ENCODE measurements at regions not wholly inside any gene's neighbourhood (a gene's known extent, or its start where the extent isn't known, plus 50 kb on each side); places are given as distances from the start of the nearest gene placed in this dataset.

DNA sequence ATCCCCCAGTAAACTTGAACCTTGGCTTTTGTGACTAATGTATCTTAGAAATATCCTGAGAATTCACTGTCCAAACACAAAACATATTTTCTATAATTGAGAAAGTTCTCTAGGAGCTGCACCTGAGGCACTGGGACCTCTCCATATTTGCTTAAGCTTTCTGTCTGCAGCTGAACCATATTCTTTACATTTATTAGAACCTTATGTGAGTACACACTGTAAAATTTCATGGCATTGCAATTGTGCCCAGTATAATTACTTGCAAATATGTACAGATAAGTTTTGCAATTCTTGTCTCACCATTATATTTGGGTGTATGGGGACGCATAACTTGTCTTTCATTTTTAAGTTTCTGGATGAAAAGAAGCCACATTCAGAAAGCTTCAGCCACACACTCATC, 280.7 kb upstream of the KLHL1 start:
- no peak for TF ChIP-seq CTCF (IDR thresholded peaks at IDR 0.05; ENCODE audit: poor library complexity, severe bottlenecking)
- H3K9me3 ChIP-seq (ENCODE audit: severe bottlenecking) = no peaks in the 10 kb centered on the region
- no peak for ATAC-seq (ENCODE audit: low read depth)
- H3K27me3 ChIP-seq (ENCODE audit: insufficient read depth, poor library complexity, severe bottlenecking) = no peaks in the 10 kb centered on the region
- DNase-seq (ENCODE audit: low spot score) = no peak
- H3K36me3 ChIP-seq (ENCODE audit: low read depth) = no peaks in the 10 kb centered on the region
- no peaks in the 10 kb centered on the region for H3K4me1 ChIP-seq (ENCODE audit: insufficient read depth, poor library complexity, severe bottlenecking)
- no peak overlapping the region for H3K4me3 ChIP-seq (ENCODE audit: severe bottlenecking)
- no peak overlapping the region for H3K27ac ChIP-seq (ENCODE audit: poor library complexity, severe bottlenecking)

DNA sequence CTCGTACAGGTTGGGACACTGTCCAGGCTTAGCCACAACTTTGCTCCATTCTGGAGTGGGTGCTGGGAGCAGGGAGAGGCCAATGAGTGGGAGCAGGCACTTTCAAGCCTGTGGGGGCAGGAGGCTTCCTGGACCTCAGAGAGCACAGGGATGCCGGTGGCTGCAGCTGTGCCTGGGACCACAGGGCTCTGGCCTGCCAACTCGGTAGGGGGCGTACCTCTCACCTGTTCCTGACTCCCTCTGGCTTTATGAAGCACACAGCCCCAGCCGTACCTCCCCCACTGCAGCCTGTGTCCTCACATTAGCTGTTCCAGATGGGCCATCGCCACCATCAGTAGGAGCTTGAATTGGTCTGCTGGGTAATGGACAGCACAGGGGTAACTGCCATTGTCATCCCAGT, 278.7 kb upstream of the KLHL1 start:
- Histone ChIP-seq H3K4me1 (ENCODE audit: insufficient read depth, poor library complexity, severe bottlenecking) (no peaks in the 10 kb centered on the region), H3K27ac (ENCODE audit: poor library complexity, severe bottlenecking) (no peak overlapping the region), H3K4me3 (ENCODE audit: severe bottlenecking) (no peak overlapping the region), H3K36me3 (ENCODE audit: low read depth) (no peaks in the 10 kb centered on the region), H3K9me3 (ENCODE audit: severe bottlenecking) (no peaks in the 10 kb centered on the region), H3K27me3 (ENCODE audit: insufficient read depth, poor library complexity, severe bottlenecking) (no peaks in the 10 kb centered on the region)
- ATAC-seq (ENCODE audit: low read depth) = no peak
- no peak for DNase-seq (ENCODE audit: low spot score)
- TF ChIP-seq CTCF (IDR thresholded peaks at IDR 0.05; ENCODE audit: poor library complexity, severe bottlenecking) = no peak

- Histone ChIP-seq H3K4me3 (ENCODE audit: severe bottlenecking) (no peak overlapping the region), H3K4me1 (ENCODE audit: insufficient read depth, poor library complexity, severe bottlenecking) (no peaks in the 10 kb centered on the region), H3K36me3 (ENCODE audit: low read depth) (no peaks in the 10 kb centered on the region), H3K9me3 (ENCODE audit: severe bottlenecking) (no peaks in the 10 kb centered on the region), H3K27me3 (ENCODE audit: insufficient read depth, poor library complexity, severe bottlenecking) (no peaks in the 10 kb centered on the region), H3K27ac (ENCODE audit: poor library complexity, severe bottlenecking) (no peak overlapping the region)
- no peak for DNase-seq (ENCODE audit: low spot score)
- TF ChIP-seq CTCF (IDR thresholded peaks at IDR 0.05; ENCODE audit: poor library complexity, severe bottlenecking) = no peak
- ATAC-seq (ENCODE audit: low read depth) = no peak
Measured at GRCh38 chr13:70385852-70386251, 277.6 kb upstream of the KLHL1 start.

DNA sequence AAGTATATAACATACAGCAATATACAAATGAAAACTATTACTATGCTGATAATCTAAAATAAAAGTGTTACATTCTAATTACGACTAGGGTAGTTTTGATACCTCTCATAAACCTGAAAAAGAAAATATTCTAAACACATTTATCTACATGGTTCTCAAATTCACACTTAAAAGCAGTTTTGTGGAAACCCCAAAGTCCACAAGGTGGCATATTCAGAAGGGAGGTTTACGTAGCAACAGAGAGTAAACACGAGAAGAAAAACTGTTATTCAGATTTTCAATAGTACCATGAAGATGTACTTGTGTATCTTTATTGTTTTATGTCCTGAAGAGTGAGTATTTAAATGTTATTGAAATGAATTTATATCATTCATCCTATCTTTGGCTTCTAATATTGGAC, 275.9 kb upstream of the KLHL1 start:
- no peak for TF ChIP-seq CTCF (IDR thresholded peaks at IDR 0.05; ENCODE audit: poor library complexity, severe bottlenecking)
- no peak overlapping the region for H3K4me3 ChIP-seq (ENCODE audit: severe bottlenecking)
- H3K36me3 ChIP-seq (ENCODE audit: low read depth) = no peaks in the 10 kb centered on the region
- H3K27ac ChIP-seq (ENCODE audit: poor library complexity, severe bottlenecking) = no peak overlapping the region
- DNase-seq (ENCODE audit: low spot score) (no peak), ATAC-seq (ENCODE audit: low read depth) (no peak)
- H3K9me3 ChIP-seq (ENCODE audit: severe bottlenecking) = no peaks in the 10 kb centered on the region
- no peaks in the 10 kb centered on the region for H3K27me3 ChIP-seq (ENCODE audit: insufficient read depth, poor library complexity, severe bottlenecking)
- no peaks in the 10 kb centered on the region for H3K4me1 ChIP-seq (ENCODE audit: insufficient read depth, poor library complexity, severe bottlenecking)

GRCh38 chr13:70380809-70381208, 272.6 kb upstream of the KLHL1 start:
- no peak overlapping the region for H3K27ac ChIP-seq (ENCODE audit: poor library complexity, severe bottlenecking)
- no peak overlapping the region for H3K4me3 ChIP-seq (ENCODE audit: severe bottlenecking)
- no peaks in the 10 kb centered on the region for H3K9me3 ChIP-seq (ENCODE audit: severe bottlenecking)
- H3K27me3 ChIP-seq (ENCODE audit: insufficient read depth, poor library complexity, severe bottlenecking) = no peaks in the 10 kb centered on the region
- no peak for TF ChIP-seq CTCF (IDR thresholded peaks at IDR 0.05; ENCODE audit: poor library complexity, severe bottlenecking)
- no peaks in the 10 kb centered on the region for H3K4me1 ChIP-seq (ENCODE audit: insufficient read depth, poor library complexity, severe bottlenecking)
- DNase-seq (ENCODE audit: low spot score) = no peak
- no peak for ATAC-seq (ENCODE audit: low read depth)
- no peaks in the 10 kb centered on the region for H3K36me3 ChIP-seq (ENCODE audit: low read depth)
